GM18870 (cell line): ENCODE measurements at regions not wholly inside any gene's neighbourhood (a gene's known extent, or its start where the extent isn't known, plus 50 kb on each side); places are given as distances from the start of the nearest gene placed in this dataset.
"Not testable (repeated sequence)": the region's sequence is repeated elsewhere in the genome, so short reads cannot be mapped to it uniquely, and the experiment has no call there.

Experiments used
- ATAC-seq: cut with Tn5 transposase; IDR thresholded peaks from one replicate; pipeline ENCODE4 v1.9.1; 2021; ENCODE audit warnings: moderate library complexity; ENCODE audit not compliant: unreplicated experiment

- ATAC-seq, result no peak
These were observed 593.2 kb upstream of the CLINT1 start for GRCh38 chr5:158451993-158452672.

GRCh38 chr5:158451203-158451992 is 592.5 kb upstream of the CLINT1 start:
- ATAC-seq, result no peak

GRCh38 chr5:158450751-158451171 is 591.8 kb upstream of the CLINT1 start:
- ATAC-seq, result no peak

- ATAC-seq, result not testable (repeated sequence)
These were observed 587.8 kb upstream of the CLINT1 start for GRCh38 chr5:158446761-158447160.

- ATAC-seq, result not testable (repeated sequence)
These were observed 580.3 kb upstream of the CLINT1 start for GRCh38 chr5:158439204-158439603.

GRCh38 chr5:158436271-158437065 is 577.5 kb upstream of the CLINT1 start:
- ATAC-seq, result no peak

GRCh38 chr5:158435161-158435616 is 576.2 kb upstream of the CLINT1 start:
- peak; percentile 77 for ATAC-seq

- peak; percentile 13 for ATAC-seq
These were observed 575.8 kb upstream of the CLINT1 start for GRCh38 chr5:158434749-158435148.

- no peak for ATAC-seq
These were observed 574.7 kb upstream of the CLINT1 start for GRCh38 chr5:158433634-158434033.

GRCh38 chr5:158431369-158432029 is 572.6 kb upstream of the CLINT1 start:
- ATAC-seq, result no peak

GRCh38 chr5:158430798-158431167 is 571.8 kb upstream of the CLINT1 start:
- no peak for ATAC-seq

GRCh38 chr5:158430166-158430797 is 571.3 kb upstream of the CLINT1 start:
- no peak for ATAC-seq

GRCh38 chr5:158429564-158429963 is 570.6 kb upstream of the CLINT1 start:
- ATAC-seq, result no peak

GRCh38 chr5:158423623-158424200 is 564.8 kb upstream of the CLINT1 start:
- no peak for ATAC-seq

GRCh38 chr5:158422653-158423515 is 563.9 kb upstream of the CLINT1 start:
- ATAC-seq, result no peak

- ATAC-seq, result no peak
These were observed 562.4 kb upstream of the CLINT1 start for GRCh38 chr5:158421319-158421718.

GRCh38 chr5:158419186-158419585 is 560.2 kb upstream of the CLINT1 start:
- ATAC-seq, result no peak

GRCh38 chr5:158414780-158415179 is 555.8 kb upstream of the CLINT1 start:
- ATAC-seq, result no peak

GRCh38 chr5:158414333-158414762 is 555.4 kb upstream of the CLINT1 start:
- no peak for ATAC-seq
